ENCODE measurements at regions not wholly inside any gene's neighbourhood (a gene's known extent, or its start where the extent isn't known, plus 50 kb on each side); places are given as distances from the start of the nearest gene placed in this dataset.
"Not testable (repeated sequence)": the region's sequence is repeated elsewhere in the genome, so short reads cannot be mapped to it uniquely, and the experiment has no call there.

GRCh38 chr1:91104712-91105111, 82.9 kb upstream of the ZNF644 start:
- Histone ChIP-seq H3K27me3 (replicated peaks; ENCODE audit: insufficient read depth) (no peaks in the 10 kb centered on the region), H3K9me3 (no peaks in the 10 kb centered on the region), H3K4me3 (no peak overlapping the region), H3K27ac (no peak overlapping the region), H3K36me3 (no peaks in the 10 kb centered on the region), H3K4me1 (ENCODE audit: control insufficient read depth in 1 of 2, low read depth in 2 of 2) (no peaks in the 10 kb centered on the region)
- no peak for TF ChIP-seq CTCF (IDR thresholded peaks at IDR 0.05)
- no peak for DNase-seq (ENCODE audit: low spot score)
- no peak for ATAC-seq (ENCODE audit: insufficient number of reproducible peaks, low FRiP score, low read depth)

- Histone ChIP-seq H3K36me3 (no peaks in the 10 kb centered on the region), H3K4me3 (no peak overlapping the region), H3K9me3 (no peaks in the 10 kb centered on the region), H3K27me3 (replicated peaks; ENCODE audit: insufficient read depth) (no peaks in the 10 kb centered on the region), H3K4me1 (ENCODE audit: control insufficient read depth in 1 of 2, low read depth in 2 of 2) (no peaks in the 10 kb centered on the region), H3K27ac (no peak overlapping the region)
- DNase-seq (ENCODE audit: low spot score) = no peak
- no peak for ATAC-seq (ENCODE audit: insufficient number of reproducible peaks, low FRiP score, low read depth)
- TF ChIP-seq CTCF (IDR thresholded peaks at IDR 0.05) = no peak
Measured at GRCh38 chr1:91101328-91101727, 79.5 kb upstream of the ZNF644 start.

GRCh38 chr1:91099746-91100621, 78.1 kb upstream of the ZNF644 start:
- no peak overlapping the region for H3K27ac ChIP-seq
- H3K4me1 ChIP-seq (ENCODE audit: control insufficient read depth in 1 of 2, low read depth in 2 of 2) = no peaks in the 10 kb centered on the region
- H3K27me3 ChIP-seq (replicated peaks; ENCODE audit: insufficient read depth) = no peaks in the 10 kb centered on the region
- TF ChIP-seq CTCF (IDR thresholded peaks at IDR 0.05) = no peak
- DNase-seq (ENCODE audit: low spot score) = no peak
- H3K9me3 ChIP-seq = no peaks in the 10 kb centered on the region
- H3K36me3 ChIP-seq = no peaks in the 10 kb centered on the region
- no peak for ATAC-seq (ENCODE audit: insufficient number of reproducible peaks, low FRiP score, low read depth)
- no peak overlapping the region for H3K4me3 ChIP-seq

- H3K27me3 ChIP-seq (replicated peaks; ENCODE audit: insufficient read depth) = no peaks in the 10 kb centered on the region
- no peak overlapping the region for H3K4me3 ChIP-seq
- H3K4me1 ChIP-seq (ENCODE audit: control insufficient read depth in 1 of 2, low read depth in 2 of 2) = no peaks in the 10 kb centered on the region
- TF ChIP-seq CTCF (IDR thresholded peaks at IDR 0.05) = no peak
- DNase-seq (ENCODE audit: low spot score) (no peak), ATAC-seq (ENCODE audit: insufficient number of reproducible peaks, low FRiP score, low read depth) (no peak)
- H3K36me3 ChIP-seq = no peaks in the 10 kb centered on the region
- H3K9me3 ChIP-seq = no peaks in the 10 kb centered on the region
- no peak overlapping the region for H3K27ac ChIP-seq
Measured at GRCh38 chr1:91098299-91098906, 76.6 kb upstream of the ZNF644 start.

- not testable (repeated sequence) for H3K4me3 ChIP-seq; ATAC-seq (ENCODE audit: insufficient number of reproducible peaks, low FRiP score, low read depth); H3K36me3 ChIP-seq; H3K27me3 ChIP-seq (replicated peaks; ENCODE audit: insufficient read depth); H3K9me3 ChIP-seq; H3K4me1 ChIP-seq (ENCODE audit: control insufficient read depth in 1 of 2, low read depth in 2 of 2); DNase-seq (ENCODE audit: low spot score); H3K27ac ChIP-seq
Measured at GRCh38 chr1:91095321-91095720, 73.5 kb upstream of the ZNF644 start.

Data from thoracic aorta (tissue), 2 donors.